ENCODE measurements at regions not wholly inside any gene's neighbourhood (a gene's known extent, or its start where the extent isn't known, plus 50 kb on each side); places are given as distances from the start of the nearest gene placed in this dataset.

DNA sequence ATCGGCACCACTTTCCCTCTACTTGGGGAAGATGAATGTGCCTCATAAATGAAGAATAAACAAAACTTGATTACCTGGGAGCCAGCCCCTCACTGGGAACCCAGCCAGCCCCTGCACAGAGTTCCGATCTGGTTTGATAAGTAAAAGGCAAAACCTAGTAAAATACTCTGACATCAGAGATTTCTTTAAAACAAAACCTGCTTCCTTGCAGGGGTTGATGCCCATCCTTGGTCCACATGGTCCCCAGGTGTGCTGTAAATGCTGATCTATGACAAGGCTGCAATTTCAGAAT is 218.8 kb upstream of the APCDD1 start:
- DNase-seq (ENCODE audit: low read depth): no peak
- H3K4me3 ChIP-seq (ENCODE audit: low read depth, low read length): no peak overlapping the region
- TF ChIP-seq CTCF (IDR thresholded peaks at IDR 0.05; ENCODE audit: insufficient read depth, low read depth, low read length, missing control alignments): no peak

DNA sequence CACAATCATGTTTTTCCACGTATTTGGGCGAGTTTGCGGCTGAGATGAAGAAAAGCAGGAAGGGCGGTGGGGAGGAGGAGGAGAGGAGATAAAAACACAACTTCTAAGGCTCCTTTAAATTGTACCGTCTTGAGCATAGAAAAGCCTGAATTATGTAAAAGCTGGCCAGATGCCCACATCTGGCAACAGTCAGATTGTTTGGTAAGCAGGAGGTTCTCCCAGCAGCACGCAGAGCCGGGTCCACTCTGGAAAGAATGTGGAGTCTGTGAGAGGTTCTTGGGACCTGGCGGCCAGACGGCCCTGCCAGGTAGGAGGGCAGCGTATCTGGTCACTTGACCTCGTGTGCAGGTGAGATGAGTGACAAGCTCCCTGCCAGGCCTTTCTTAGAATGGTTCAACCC is 215.3 kb upstream of the APCDD1 start:
- H3K4me3 ChIP-seq (ENCODE audit: low read depth, low read length): no peak overlapping the region
- no peak for TF ChIP-seq CTCF (IDR thresholded peaks at IDR 0.05; ENCODE audit: insufficient read depth, low read depth, low read length, missing control alignments)

GRCh38 chr18:10239991-10240634 is 214.3 kb upstream of the APCDD1 start:
- TF ChIP-seq CTCF (IDR thresholded peaks at IDR 0.05; ENCODE audit: insufficient read depth, low read depth, low read length, missing control alignments): no peak
- DNase-seq (ENCODE audit: low read depth): no peak
- H3K4me3 ChIP-seq (ENCODE audit: low read depth, low read length): no peak overlapping the region

More for the DNA sequence above, 215.3 kb upstream of the APCDD1 start:
- no peak for DNase-seq (ENCODE audit: low read depth)

GRCh38 chr18:10240973-10241372 is 213.5 kb upstream of the APCDD1 start:
- no peak overlapping the region for H3K4me3 ChIP-seq (ENCODE audit: low read depth, low read length)
- DNase-seq (ENCODE audit: low read depth): no peak
- no peak for TF ChIP-seq CTCF (IDR thresholded peaks at IDR 0.05; ENCODE audit: insufficient read depth, low read depth, low read length, missing control alignments)

DNA sequence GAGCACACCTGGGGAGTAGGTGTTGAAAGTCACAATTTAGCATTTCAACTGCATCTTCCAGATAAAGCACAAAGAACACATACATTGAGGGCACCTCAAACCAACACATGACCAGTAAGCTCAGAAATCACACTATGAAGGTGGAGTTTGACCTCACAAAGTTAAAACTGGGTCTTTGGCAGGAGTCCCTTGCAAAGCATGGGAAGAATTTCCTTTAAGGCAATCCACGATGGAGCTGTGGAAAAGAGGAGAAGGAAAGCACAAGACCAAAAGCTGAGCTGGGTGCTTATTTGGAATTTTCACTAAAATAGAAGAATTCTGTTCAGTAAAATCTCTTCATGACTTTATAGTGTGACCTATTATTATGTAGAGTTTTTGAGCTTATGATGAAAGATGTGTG is 212.9 kb upstream of the APCDD1 start:
- no peak for TF ChIP-seq CTCF (IDR thresholded peaks at IDR 0.05; ENCODE audit: insufficient read depth, low read depth, low read length, missing control alignments)
- DNase-seq (ENCODE audit: low read depth): no peak
- no peak overlapping the region for H3K4me3 ChIP-seq (ENCODE audit: low read depth, low read length)

- no peak for DNase-seq (ENCODE audit: low read depth)
Observed at GRCh38 chr18:10242936-10243680, 211.3 kb upstream of the APCDD1 start.

More at GRCh38 chr18:10242936-10243680, 211.3 kb upstream of the APCDD1 start:
- H3K4me3 ChIP-seq (ENCODE audit: low read depth, low read length): no peak overlapping the region
- TF ChIP-seq CTCF (IDR thresholded peaks at IDR 0.05; ENCODE audit: insufficient read depth, low read depth, low read length, missing control alignments): no peak
